GM18499 (cell line): ENCODE measurements at regions not wholly inside any gene's neighbourhood (a gene's known extent, or its start where the extent isn't known, plus 50 kb on each side); places are given as distances from the start of the nearest gene placed in this dataset.

Source experiments
- ATAC-seq: cut with Tn5 transposase; IDR thresholded peaks from one replicate; pipeline ENCODE4 v1.9.1; 2021; ENCODE audit warnings: moderate number of reproducible peaks; ENCODE audit not compliant: insufficient read depth, unreplicated experiment

GRCh38 chr11:80849253-80849652, 1408.4 kb upstream of the TENM4 start:
- peak; percentile 41 for ATAC-seq

GRCh38 chr11:80846979-80847378, 1406.1 kb upstream of the TENM4 start:
- ATAC-seq = peak; percentile 86

- ATAC-seq = no peak
These were observed 1405.6 kb upstream of the TENM4 start for GRCh38 chr11:80846442-80846841.

GRCh38 chr11:80844110-80844819, 1403.4 kb upstream of the TENM4 start:
- ATAC-seq = no peak

- peak; percentile 39 for ATAC-seq
These were observed 1402.6 kb upstream of the TENM4 start for GRCh38 chr11:80843266-80843974.

- ATAC-seq = no peak
These were observed 1401.4 kb upstream of the TENM4 start for GRCh38 chr11:80842246-80842645.

GRCh38 chr11:80841675-80842074, 1400.8 kb upstream of the TENM4 start:
- no peak for ATAC-seq

- no peak for ATAC-seq
These were observed 1397.3 kb upstream of the TENM4 start for GRCh38 chr11:80838153-80838552.

GRCh38 chr11:80837051-80837450, 1396.2 kb upstream of the TENM4 start:
- ATAC-seq = no peak

GRCh38 chr11:80831374-80831773, 1390.5 kb upstream of the TENM4 start:
- ATAC-seq = no peak

- ATAC-seq = no peak
These were observed 1387.0 kb upstream of the TENM4 start for GRCh38 chr11:80827781-80828180.

- ATAC-seq = no peak
These were observed 1386.0 kb upstream of the TENM4 start for GRCh38 chr11:80826808-80827207.

- ATAC-seq = no peak
These were observed 1381.5 kb upstream of the TENM4 start for GRCh38 chr11:80822308-80822707.

GRCh38 chr11:80819271-80819670, 1378.4 kb upstream of the TENM4 start:
- no peak for ATAC-seq

- no peak for ATAC-seq
These were observed 1376.1 kb upstream of the TENM4 start for GRCh38 chr11:80816966-80817365.

GRCh38 chr11:80816454-80816847, 1375.6 kb upstream of the TENM4 start:
- peak; percentile 24 for ATAC-seq

GRCh38 chr11:80815752-80816453, 1375.1 kb upstream of the TENM4 start:
- peak; percentile 83 for ATAC-seq

GRCh38 chr11:80814813-80815212, 1374.0 kb upstream of the TENM4 start:
- no peak for ATAC-seq

GRCh38 chr11:80810695-80811094, 1369.9 kb upstream of the TENM4 start:
- ATAC-seq = no peak

- no peak for ATAC-seq
These were observed 1357.3 kb upstream of the TENM4 start for GRCh38 chr11:80798174-80798573.

GRCh38 chr11:80783561-80783960, 1342.7 kb upstream of the TENM4 start:
- ATAC-seq = no peak
